Lower lobe of right lung (tissue), 2 donors: ENCODE measurements at regions not wholly inside any gene's neighbourhood (a gene's known extent, or its start where the extent isn't known, plus 50 kb on each side); places are given as distances from the start of the nearest gene placed in this dataset.
A peak's percentile ranks its signal among the peaks of the same experiment; 100 is the strongest.

ENCODE experiments used
- ATAC-seq, 2 donors: fragments of 200-7000 bp; cut with Tn5 transposase; one replicate each; pipeline ENCODE4 v1.9.1; 2020 to 2022; ENCODE audit warnings: mild to moderate bottlenecking in 2 of 2, moderate library complexity in 2 of 2
- DNase-seq: peaks from one replicate; pipeline ENCODE4 v3.0.0-alpha.2; 2020
- H3K27ac ChIP-seq: fragments of 200-600 bp; one replicate; pipeline ENCODE4 v1.8.0; 2022
- H3K27me3 ChIP-seq: fragments of 200-600 bp; one replicate; pipeline ENCODE4 v1.8.0; 2022; ENCODE audit warnings: low read depth
- H3K36me3 ChIP-seq: fragments of 200-600 bp; one replicate; pipeline ENCODE4 v1.8.0; 2022; ENCODE audit warnings: mild to moderate bottlenecking
- H3K4me1 ChIP-seq: fragments of 200-600 bp; one replicate; pipeline ENCODE4 v1.8.0; 2022
- H3K4me3 ChIP-seq: fragments of 200-600 bp; one replicate; pipeline ENCODE4 v1.8.0; 2022; ENCODE audit warnings: mild to moderate bottlenecking
- H3K9me3 ChIP-seq: fragments of 200-600 bp; one replicate; pipeline ENCODE4 v1.8.0; 2022
- intact Hi-C: fragments of 100-400 bp; cut with DNase I; formaldehyde crosslinking; loops from one replicate; pipeline ENCODE4 v1.11.0; 2022
- TF ChIP-seq, protein P1 (sequence below): fragments of 200-600 bp; IDR thresholded peaks from one replicate; pipeline ENCODE4 v1.8.0; 2022; ENCODE audit warnings: antibody characterized with exemption, mild to moderate bottlenecking
- donor health status: DM: no; HTN: yes; CAD: no; lungs with severe emphysema.

DNA sequence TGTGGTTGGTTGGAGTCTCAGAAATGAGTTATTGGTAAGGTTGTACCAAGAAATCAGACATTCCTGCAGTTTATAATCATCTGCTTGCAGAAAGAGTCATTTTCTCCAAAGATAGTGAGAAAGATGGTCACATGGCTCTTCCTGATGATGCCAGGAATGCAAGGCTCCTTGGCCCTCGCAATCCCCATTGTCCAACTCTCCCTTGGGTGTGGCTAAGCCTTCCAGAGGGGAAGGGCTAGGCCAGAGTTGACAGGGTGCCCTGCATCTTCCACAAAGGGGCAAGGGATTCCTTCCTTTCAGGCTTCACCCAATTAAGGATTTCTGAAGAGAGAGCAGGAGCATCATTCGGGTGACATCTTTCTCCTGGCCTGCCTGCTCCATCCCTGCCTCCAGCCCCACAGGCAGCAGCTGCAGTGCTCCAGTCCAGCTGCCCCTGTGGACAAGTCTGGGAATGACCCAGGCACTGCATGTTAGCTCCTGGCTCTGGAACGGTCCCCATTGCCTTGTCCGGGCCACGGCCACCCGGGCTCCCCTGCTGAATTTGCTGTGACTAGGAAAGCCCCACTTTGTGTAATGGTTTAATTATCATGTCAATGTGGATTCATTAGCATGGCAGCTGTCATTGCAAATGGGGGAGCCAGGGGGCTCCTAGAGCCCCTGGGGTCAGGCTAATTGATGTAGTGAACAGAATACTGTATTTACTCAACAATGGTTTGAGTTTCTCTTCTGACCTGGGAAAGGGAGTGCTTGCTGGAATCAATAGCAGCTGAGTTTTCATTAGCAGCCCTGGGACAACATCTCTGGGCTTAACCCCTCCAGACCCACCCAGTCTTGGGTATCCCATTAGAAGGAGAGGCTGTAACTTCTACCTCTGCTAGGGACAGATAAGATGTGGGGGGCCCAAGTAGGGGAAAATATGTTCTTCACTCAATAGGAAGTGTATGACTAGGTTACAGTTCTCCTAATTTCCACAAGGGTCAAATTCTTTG is 112.6 kb upstream of the TBX20 start:
- Histone ChIP-seq H3K4me3 (no peak overlapping the region), H3K4me1 (no peaks in the 10 kb centered on the region), H3K27ac (no peak overlapping the region), H3K36me3 (no peaks in the 10 kb centered on the region), H3K9me3 (no peaks in the 10 kb centered on the region), H3K27me3 (no peaks in the 10 kb centered on the region)
- ATAC-seq (no peak), DNase-seq (no peak)
- intact Hi-C loops = no loop called here
- TF ChIP-seq, protein P1, sequence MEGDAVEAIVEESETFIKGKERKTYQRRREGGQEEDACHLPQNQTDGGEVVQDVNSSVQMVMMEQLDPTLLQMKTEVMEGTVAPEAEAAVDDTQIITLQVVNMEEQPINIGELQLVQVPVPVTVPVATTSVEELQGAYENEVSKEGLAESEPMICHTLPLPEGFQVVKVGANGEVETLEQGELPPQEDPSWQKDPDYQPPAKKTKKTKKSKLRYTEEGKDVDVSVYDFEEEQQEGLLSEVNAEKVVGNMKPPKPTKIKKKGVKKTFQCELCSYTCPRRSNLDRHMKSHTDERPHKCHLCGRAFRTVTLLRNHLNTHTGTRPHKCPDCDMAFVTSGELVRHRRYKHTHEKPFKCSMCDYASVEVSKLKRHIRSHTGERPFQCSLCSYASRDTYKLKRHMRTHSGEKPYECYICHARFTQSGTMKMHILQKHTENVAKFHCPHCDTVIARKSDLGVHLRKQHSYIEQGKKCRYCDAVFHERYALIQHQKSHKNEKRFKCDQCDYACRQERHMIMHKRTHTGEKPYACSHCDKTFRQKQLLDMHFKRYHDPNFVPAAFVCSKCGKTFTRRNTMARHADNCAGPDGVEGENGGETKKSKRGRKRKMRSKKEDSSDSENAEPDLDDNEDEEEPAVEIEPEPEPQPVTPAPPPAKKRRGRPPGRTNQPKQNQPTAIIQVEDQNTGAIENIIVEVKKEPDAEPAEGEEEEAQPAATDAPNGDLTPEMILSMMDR = no peak

DNA sequence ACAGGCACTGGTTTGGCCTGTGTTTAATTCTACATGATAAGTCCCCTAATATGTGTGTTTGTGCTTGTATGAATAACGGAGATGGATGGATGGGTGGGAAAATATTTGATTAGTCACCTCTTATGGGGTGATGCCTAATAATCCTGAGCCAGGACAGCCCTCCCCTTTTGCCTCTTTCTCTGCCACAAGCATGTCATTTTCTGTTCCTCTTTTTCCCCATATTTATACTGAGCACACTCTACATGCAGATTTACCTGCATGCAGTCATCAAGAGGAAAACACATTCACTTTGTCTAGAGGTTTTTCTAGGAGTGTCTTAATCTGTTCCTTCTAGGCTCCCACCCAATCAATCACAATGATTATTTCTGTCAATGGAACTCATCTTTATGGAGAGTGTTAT is 111.6 kb upstream of the TBX20 start:
- no peak overlapping the region for H3K4me3 ChIP-seq
- ATAC-seq (no peak), DNase-seq (no peak)
- no peak overlapping the region for H3K27ac ChIP-seq
- intact Hi-C loops = no loop called here
- no peaks in the 10 kb centered on the region for H3K36me3 ChIP-seq
- H3K4me1 ChIP-seq = no peaks in the 10 kb centered on the region
- no peaks in the 10 kb centered on the region for H3K9me3 ChIP-seq
- no peaks in the 10 kb centered on the region for H3K27me3 ChIP-seq
- TF ChIP-seq, protein P1 = no peak

DNA sequence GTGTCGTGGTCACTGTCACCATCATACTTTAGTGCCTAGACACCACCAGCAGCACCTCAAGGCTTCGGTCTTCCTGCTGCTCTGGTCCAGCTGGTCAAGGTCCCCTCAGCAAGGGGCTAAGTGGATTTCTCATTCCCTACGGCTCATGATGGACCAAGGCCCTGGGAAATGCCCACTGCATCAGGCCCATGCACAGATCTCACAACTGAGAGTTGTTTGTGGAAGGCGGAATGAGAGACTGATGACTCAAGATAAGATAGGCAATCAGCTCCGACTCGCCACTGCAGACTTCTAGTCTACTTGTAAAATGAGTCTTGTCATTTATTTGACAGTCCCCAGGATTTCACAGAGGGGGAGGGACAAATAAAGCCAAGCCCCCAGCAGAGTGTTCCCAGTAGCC is 108.4 kb upstream of the TBX20 start:
- no peak overlapping the region for H3K27ac ChIP-seq
- peaks cover 9% of the 10 kb centered on the region for H3K9me3 ChIP-seq
- intact Hi-C loops = no loop called here
- H3K27me3 ChIP-seq = no peaks in the 10 kb centered on the region
- no peaks in the 10 kb centered on the region for H3K36me3 ChIP-seq
- DNase-seq = no peak
- ATAC-seq = no peak
- H3K4me1 ChIP-seq = no peaks in the 10 kb centered on the region
- H3K4me3 ChIP-seq = no peak overlapping the region
- TF ChIP-seq, protein P1 = no peak

DNA sequence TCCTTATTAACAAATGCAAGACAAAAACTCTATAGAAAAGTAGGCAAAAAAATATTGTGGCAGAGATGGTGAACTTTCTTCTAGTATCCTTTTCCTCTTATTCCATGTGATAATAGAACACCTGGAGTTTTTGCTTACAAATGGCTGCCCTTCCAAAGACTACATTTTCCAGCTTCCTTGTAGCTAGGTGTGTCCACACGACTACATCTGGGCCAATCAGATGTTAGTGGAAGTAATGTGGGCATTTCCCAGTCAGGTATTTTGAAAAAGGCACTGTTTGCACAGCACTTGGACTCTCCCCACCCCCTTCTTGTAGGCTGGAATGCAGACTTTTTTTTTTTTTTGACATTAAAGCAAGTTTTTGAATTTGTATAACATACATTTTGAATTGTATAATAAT is 105.5 kb upstream of the TBX20 start:
- no peaks in the 10 kb centered on the region for H3K27me3 ChIP-seq
- no peak for DNase-seq
- TF ChIP-seq, protein P1 = no peak
- no peaks in the 10 kb centered on the region for H3K36me3 ChIP-seq
- no peak overlapping the region for H3K4me3 ChIP-seq
- H3K4me1 ChIP-seq = no peaks in the 10 kb centered on the region
- H3K9me3 ChIP-seq = peaks cover 9% of the 10 kb centered on the region
- ATAC-seq = peak; percentile 77 to 82
- intact Hi-C loops = no loop called here
- no peak overlapping the region for H3K27ac ChIP-seq

DNA sequence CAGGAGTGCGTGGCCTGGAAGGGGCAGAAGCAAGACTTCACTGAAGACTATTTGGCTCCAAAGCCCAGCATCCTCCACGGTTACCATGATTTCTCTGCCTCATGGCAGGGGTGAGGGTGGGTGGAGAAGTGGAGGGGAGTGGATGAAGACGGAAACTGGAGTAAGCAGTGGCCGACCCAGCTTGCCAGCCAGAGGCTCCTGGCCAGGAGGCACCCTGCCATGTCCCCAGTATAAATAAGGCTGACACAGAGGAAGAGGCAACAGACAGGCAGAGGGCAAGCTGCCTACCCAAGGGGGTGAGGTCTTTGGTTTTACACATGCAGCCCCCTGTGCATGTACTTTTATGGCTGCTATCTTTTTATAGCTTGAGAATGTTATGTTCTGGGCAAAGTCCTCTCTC is 102.6 kb upstream of the TBX20 start:
- Histone ChIP-seq H3K27ac (no peak overlapping the region), H3K27me3 (no peaks in the 10 kb centered on the region), H3K4me1 (no peaks in the 10 kb centered on the region), H3K36me3 (no peaks in the 10 kb centered on the region), H3K9me3 (peaks cover 9% of the 10 kb centered on the region), H3K4me3 (no peak overlapping the region)
- intact Hi-C loops = no loop called here
- TF ChIP-seq, protein P1 = no peak
- DNase-seq = no peak
- ATAC-seq = no peak
